GM18867 (cell line): ENCODE measurements at regions not wholly inside any gene's neighbourhood (a gene's known extent, or its start where the extent isn't known, plus 50 kb on each side); places are given as distances from the start of the nearest gene placed in this dataset.

Source experiments
- ATAC-seq: cut with Tn5 transposase; IDR thresholded peaks from one replicate; pipeline ENCODE4 v1.9.1; 2021; ENCODE audit warnings: mild to moderate bottlenecking, moderate library complexity; ENCODE audit not compliant: unreplicated experiment

GRCh38 chrX:4754878-4755604 lies 1041.6 kb upstream of the PRKX start:
- peak; percentile 97 for ATAC-seq

DNA sequence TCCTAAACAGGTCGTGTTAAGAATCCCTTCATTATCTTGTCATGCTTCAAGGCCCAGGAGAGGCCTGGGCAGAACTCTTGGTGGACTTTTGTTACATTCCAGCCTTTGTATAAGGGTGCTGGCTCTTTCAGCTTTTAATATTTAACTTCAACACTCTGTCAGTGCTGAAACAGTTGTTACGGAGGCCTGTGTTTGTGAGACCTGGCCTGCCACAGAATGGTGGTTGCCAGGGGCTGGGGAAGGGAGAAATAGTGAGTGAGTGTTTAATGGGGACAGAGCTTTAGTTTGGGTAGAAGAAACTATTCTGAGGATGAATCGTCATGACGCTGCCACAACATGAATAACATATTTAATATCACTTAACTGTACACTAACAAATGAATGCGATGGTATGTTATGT lies 1027.6 kb upstream of the PRKX start:
- ATAC-seq, result no peak

DNA sequence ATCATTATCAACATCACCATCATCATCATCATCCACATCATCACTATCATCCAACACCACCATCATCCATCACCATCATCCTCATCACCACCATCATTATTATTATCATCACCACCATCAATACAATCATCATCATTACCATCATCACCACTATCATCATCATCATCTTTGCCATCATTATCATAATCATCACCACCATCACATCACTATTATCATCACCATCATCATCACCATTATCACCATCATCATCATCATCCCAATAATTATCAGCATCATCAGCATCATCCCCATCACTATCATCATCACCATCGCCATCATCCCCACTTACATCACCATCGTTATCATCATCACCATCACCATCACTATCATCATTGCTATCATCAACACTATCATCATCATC lies 1021.9 kb upstream of the PRKX start:
- no peak for ATAC-seq

GRCh38 chrX:4710618-4711433 lies 997.4 kb upstream of the PRKX start:
- peak; percentile 69 for ATAC-seq

DNA sequence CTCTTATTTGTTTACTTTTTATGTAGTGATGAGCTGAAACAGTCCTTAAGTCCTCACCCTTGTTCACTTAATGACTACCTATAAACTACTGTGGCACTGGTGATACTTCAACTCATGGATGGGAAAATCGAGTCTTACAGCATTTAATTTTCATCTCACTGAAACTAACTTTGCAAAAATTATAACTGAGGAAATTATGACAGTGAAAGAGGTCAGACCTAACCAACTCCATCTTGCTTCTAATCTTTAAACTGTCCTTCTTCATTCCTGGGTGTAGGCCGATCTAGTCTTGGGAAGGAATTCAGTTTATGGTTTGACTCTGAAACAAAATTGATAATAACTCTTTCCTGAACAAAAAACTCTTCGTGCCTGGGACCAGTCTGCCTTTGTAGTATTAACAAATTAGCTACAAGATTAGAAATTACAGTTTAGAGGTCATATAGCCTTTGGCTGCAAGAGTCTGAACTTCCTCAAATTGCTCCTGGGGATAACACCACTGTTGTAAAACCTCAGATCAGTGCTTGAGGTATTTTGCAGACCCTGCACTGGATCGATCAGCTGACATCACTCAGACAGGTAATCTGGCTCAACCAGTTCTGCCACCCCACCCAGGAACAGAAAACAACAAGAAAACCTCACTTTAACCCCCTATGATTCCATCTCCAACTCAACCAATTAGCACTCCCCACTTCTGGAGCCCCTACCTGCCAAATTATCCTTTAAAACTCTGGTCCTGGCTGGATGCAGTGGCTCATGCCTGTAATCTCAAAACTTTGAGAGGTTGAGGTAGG lies 995.7 kb upstream of the PRKX start:
- ATAC-seq, result no peak

DNA sequence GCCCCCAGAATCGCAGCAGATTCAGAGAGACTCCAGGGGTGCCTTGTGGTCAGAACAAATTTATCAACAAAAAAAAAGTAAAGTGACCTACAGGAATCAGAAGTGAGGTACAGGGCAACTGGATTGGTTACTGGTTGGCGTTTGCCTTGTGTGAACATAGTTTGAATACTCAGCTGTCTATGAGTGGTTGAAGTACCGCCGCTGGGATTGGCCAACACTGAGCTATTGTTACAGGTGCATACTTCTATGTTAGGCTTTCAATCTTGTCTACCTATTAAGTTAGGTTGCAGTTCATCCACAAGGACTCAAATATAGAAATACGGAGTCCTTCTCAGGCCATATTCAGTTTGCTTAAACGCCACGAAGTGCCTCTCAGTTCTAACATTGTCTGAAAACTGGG lies 993.5 kb upstream of the PRKX start:
- ATAC-seq, result no peak

- no peak for ATAC-seq
Observed at GRCh38 chrX:4690521-4690920, 977.1 kb upstream of the PRKX start.

DNA sequence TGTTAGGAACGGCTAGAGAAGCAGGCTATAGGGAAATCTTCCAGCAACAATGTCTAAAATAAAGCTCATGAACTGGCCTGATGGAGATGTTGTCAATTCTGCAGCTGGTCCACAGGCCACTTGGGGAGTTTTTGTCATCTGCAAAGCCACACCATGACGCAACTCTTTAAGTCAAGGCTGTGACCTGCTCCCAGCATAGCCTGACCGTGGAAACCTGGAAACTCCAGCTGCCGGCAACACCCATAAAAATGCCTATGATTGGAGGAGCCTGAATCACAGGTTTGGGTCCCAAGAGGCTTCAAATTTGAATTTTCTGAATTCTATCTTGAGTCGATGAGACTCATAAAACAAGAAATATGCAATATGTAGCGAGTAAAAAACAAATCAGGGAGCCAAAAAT lies 969.2 kb upstream of the PRKX start:
- no peak for ATAC-seq

DNA sequence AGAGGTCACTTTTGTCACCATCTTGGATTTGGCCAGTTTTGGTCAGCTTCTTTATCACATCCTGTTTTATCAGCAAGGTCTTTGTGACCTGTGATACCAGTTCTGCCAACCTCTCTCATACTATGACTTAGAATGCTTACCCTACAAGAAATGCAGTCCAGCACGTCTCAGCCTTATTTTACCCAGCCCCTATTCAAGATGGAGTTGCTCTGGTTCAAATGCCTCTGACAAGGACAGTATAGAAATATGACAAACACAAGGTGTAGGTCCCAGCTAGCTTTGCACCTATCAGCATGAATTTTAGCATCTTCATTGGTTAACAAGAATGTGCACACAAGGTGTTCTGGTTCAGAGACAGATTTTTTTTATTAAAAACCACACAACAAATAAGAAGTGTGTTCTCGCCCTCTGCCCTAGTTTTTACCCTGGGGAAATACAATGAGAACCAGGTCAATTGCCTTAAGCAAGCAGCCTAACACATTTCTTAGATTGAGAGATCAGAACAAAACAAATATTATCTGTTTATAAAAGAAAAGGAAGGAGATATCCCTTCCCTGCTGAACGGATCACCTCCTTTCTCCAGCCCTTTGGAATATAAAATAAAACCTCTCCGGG lies 962.3 kb upstream of the PRKX start:
- ATAC-seq, result no peak

DNA sequence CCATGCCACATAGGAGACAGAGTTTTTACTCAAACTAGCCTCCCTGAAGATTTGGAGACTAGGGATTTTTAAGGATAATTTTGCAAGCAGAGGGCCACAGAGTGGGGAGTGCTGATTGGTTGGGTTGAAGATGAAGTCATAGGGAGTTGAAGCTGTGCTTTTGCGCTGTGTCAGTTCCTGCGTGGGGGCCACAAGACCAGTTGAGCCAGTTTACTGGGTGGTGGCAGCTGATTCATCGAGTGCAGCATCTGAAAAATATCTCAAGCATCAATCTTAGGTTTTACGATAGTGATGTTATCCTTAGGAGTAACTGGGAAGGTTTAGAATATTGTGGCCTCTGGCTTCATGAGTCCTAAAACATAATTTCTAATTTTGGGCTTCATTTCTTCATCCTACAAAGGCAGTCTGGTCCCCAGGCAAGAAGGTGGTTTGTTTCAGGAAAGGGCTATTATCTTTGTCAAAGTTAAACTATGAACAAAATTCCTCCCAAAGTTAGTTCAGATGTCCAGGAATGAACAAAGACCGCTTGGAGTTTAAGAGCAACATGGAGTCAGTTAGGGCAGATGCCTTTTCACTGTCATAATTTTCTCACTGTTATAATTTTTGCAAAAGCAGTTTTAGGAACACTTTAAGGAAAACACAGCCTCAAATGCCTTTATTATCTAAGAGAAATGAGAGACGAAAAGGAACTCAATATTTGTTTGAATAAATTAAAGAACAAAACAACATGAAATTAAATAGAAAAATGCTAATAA lies 960.8 kb upstream of the PRKX start:
- ATAC-seq, result no peak

DNA sequence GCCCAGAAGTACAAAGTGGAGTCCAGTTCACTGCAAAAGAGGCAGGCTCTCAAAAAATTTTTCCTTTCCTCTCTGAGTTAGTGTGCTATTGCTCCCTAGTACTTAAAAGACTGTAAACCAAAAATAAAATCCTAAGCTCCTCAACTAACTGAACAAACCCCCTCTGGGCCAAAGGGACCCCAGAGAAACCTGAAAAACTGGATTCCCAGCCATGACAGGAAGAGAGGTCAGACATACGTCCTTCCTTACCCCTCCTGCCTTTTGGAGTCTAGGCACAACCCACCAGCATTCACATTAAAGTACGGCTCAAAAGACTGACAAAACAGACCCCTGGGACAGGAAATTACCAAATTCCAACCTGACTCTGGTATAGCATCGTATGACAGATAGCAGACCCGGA lies 957.9 kb upstream of the PRKX start:
- no peak for ATAC-seq

- no peak for ATAC-seq
Observed at GRCh38 chrX:4670606-4671005, 957.2 kb upstream of the PRKX start.

DNA sequence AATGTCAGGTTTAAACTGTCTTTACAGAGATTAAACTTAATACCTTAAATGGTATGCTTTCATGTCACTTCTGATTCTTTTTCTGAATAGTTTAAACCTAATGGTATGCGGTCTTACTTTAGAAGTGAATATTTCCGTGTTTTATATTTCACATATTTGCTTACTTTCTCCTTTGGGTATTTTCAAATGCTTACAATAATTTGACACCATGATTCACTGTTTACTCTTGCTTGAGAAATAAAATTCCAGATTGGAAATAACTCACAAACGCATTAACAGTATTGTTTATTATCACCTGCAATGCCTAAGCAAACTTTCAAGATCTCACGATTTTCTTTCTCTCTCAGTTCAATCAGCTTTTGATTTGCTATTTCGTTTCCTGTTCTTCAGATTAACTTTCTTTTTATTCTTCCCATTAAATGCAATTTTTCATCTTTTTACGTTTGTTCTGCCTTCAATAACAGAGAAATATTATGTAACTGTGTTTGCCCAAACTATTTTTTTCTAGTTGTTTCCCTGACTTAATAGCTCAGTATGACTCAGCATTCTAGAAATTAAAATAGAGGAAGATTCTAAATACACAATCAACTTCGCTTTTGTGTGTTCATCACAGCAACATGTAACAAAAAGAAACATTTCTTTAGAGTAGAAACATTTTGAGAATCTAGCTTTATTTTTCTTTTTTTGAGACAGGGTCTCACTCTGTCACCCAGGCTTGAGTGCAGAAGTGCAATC lies 955.5 kb upstream of the PRKX start:
- no peak for ATAC-seq

GRCh38 chrX:4663085-4663484 lies 949.6 kb upstream of the PRKX start:
- no peak for ATAC-seq

DNA sequence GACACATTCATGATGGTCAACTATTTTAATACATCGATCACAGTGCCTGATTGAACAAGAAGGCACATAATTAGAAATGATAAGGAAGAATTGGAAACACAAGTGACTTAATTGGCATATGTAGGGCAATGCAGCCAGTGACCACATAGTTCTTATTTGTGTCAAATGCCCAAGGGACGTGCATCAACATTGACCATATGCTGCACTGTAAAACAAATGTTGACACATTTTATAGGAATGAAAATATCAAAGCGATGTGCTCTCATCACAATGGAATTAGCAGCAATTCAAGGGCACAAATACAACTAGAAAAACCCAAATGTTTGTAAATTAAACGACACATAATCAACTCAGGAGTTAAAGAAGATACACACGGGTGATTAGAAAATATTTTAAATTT lies 948.3 kb upstream of the PRKX start:
- ATAC-seq, result no peak

- no peak for ATAC-seq
Observed at GRCh38 chrX:4656419-4656818, 943.0 kb upstream of the PRKX start.

- no peak for ATAC-seq
Observed at GRCh38 chrX:4655743-4656142, 942.3 kb upstream of the PRKX start.

DNA sequence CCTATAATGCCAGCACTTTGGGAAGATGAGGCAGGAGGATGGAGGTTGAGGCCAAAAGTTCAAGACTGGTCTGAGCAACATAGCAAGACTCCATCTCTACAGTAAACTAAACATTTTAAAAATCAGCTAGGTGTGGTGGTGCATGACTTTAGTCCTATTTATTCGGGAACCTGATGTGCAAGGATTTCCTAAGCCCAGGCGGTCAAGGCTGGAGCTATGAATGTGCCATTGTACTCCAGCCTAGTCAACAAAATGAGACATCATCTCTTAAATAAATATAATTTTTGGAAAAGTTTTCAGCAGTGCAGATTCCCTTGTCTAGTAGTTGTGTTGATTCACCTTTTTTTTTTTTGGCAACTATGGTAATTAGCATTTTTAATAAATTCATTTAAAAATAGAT lies 928.7 kb upstream of the PRKX start:
- no peak for ATAC-seq

- no peak for ATAC-seq
Observed at GRCh38 chrX:4638036-4638435, 924.6 kb upstream of the PRKX start.

- ATAC-seq, result no peak
Observed at GRCh38 chrX:4627414-4627813, 914.0 kb upstream of the PRKX start.
